ENCODE measurements at regions not wholly inside any gene's neighbourhood (a gene's known extent, or its start where the extent isn't known, plus 50 kb on each side); places are given as distances from the start of the nearest gene placed in this dataset.

DNA sequence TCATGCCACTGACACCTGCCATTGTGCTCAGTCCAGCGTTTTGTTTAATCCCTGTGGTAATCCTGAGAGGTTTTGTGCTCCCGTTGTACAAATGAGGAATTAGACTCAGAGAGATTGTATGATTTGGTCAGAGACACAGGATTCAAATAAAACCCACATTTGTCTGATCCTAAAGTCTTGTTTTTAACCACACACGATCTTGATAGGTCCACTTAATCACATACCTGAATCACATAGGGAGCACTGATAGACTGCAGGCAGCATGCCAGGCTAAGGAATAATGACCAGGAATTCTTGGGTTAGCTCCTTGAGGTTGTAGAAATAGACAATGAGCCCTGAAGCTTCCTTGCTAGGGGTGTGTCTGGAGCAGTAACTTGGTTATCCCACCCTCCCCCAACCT is 202.6 kb upstream of the RGS6 start:
- TF ChIP-seq, protein P1, sequence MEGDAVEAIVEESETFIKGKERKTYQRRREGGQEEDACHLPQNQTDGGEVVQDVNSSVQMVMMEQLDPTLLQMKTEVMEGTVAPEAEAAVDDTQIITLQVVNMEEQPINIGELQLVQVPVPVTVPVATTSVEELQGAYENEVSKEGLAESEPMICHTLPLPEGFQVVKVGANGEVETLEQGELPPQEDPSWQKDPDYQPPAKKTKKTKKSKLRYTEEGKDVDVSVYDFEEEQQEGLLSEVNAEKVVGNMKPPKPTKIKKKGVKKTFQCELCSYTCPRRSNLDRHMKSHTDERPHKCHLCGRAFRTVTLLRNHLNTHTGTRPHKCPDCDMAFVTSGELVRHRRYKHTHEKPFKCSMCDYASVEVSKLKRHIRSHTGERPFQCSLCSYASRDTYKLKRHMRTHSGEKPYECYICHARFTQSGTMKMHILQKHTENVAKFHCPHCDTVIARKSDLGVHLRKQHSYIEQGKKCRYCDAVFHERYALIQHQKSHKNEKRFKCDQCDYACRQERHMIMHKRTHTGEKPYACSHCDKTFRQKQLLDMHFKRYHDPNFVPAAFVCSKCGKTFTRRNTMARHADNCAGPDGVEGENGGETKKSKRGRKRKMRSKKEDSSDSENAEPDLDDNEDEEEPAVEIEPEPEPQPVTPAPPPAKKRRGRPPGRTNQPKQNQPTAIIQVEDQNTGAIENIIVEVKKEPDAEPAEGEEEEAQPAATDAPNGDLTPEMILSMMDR (IDR thresholded peaks at IDR 0.05): no peak
- TF ChIP-seq EP300 (IDR thresholded peaks at IDR 0.05): no peak
- TF ChIP-seq POLR2AphosphoS5 (IDR thresholded peaks at IDR 0.05): no peak

All from sigmoid colon (tissue), 4 donors.